ENCODE measurements at regions not wholly inside any gene's neighbourhood (a gene's known extent, or its start where the extent isn't known, plus 50 kb on each side); places are given as distances from the start of the nearest gene placed in this dataset.

- Histone ChIP-seq H3K27ac (ENCODE audit: low read depth, low read length) (no peak overlapping the region), H2BK5ac (ENCODE audit: low read length) (no peak overlapping the region), H3K4me2 (ENCODE audit: low read length) (no peak overlapping the region), H3K79me2 (ENCODE audit: control insufficient read depth, insufficient read depth, low read length) (no peaks in the 10 kb centered on the region), H2BK120ac (ENCODE audit: low read depth, low read length) (no peak overlapping the region), H3K56ac (ENCODE audit: low read length) (no peak overlapping the region), H3K79me1 (ENCODE audit: low read length) (no peaks in the 10 kb centered on the region), H3K4me1 (ENCODE audit: control insufficient read depth, low read depth, low read length) (no peaks in the 10 kb centered on the region), H3K4ac (ENCODE audit: low read depth, low read length) (no peak overlapping the region), H4K8ac (ENCODE audit: low read depth, low read length) (no peak overlapping the region), H4K5ac (ENCODE audit: low read length) (no peak overlapping the region), H3K9ac (ENCODE audit: low read length) (no peak overlapping the region), H3K27me3 (ENCODE audit: insufficient read depth, low read length, poor library complexity) (no peaks in the 10 kb centered on the region), H3K36me3 (ENCODE audit: control insufficient read depth, insufficient read depth, low read length) (no peaks in the 10 kb centered on the region), H3K23ac (ENCODE audit: low read length) (no peak overlapping the region), H3K18ac (ENCODE audit: low read length) (no peak overlapping the region), H2BK15ac (replicated peaks; ENCODE audit: low read depth) (no peak overlapping the region), H3K4me3 (ENCODE audit: low read length) (no peak overlapping the region), H2AK5ac (ENCODE audit: low read length) (no peak overlapping the region)
- DNase-seq: no peak
- WGBS (ENCODE audit: extremely low coverage, insufficient coverage, low lambda C conversion rate): no CpG with 5 or more reads among the region's 3 CpGs
These were observed 261.6 kb upstream of the SORL1-AS1 start for GRCh38 chr11:121714351-121714750.

- no peak overlapping the region for H3K4ac ChIP-seq (ENCODE audit: low read depth, low read length)
- H3K4me3 ChIP-seq (ENCODE audit: low read length): no peak overlapping the region
- no peak overlapping the region for H4K5ac ChIP-seq (ENCODE audit: low read length)
- no peaks in the 10 kb centered on the region for H3K36me3 ChIP-seq (ENCODE audit: control insufficient read depth, insufficient read depth, low read length)
- no peak overlapping the region for H4K8ac ChIP-seq (ENCODE audit: low read depth, low read length)
- no peak overlapping the region for H2BK15ac ChIP-seq (replicated peaks; ENCODE audit: low read depth)
- no peak overlapping the region for H3K9ac ChIP-seq (ENCODE audit: low read length)
- H3K23ac ChIP-seq (ENCODE audit: low read length): no peak overlapping the region
- H3K27ac ChIP-seq (ENCODE audit: low read depth, low read length): no peak overlapping the region
- no peak overlapping the region for H2BK5ac ChIP-seq (ENCODE audit: low read length)
- WGBS (ENCODE audit: extremely low coverage, insufficient coverage, low lambda C conversion rate): no CpG with 5 or more reads among the region's 1 CpG
- no peak overlapping the region for H2AK5ac ChIP-seq (ENCODE audit: low read length)
- H3K27me3 ChIP-seq (ENCODE audit: insufficient read depth, low read length, poor library complexity): no peaks in the 10 kb centered on the region
- no peak overlapping the region for H3K56ac ChIP-seq (ENCODE audit: low read length)
- H3K79me2 ChIP-seq (ENCODE audit: control insufficient read depth, insufficient read depth, low read length): no peaks in the 10 kb centered on the region
- no peak overlapping the region for H3K18ac ChIP-seq (ENCODE audit: low read length)
- no peaks in the 10 kb centered on the region for H3K4me1 ChIP-seq (ENCODE audit: control insufficient read depth, low read depth, low read length)
- no peaks in the 10 kb centered on the region for H3K79me1 ChIP-seq (ENCODE audit: low read length)
- H2BK120ac ChIP-seq (ENCODE audit: low read depth, low read length): no peak overlapping the region
- DNase-seq: peak; percentile 10
- H3K4me2 ChIP-seq (ENCODE audit: low read length): no peak overlapping the region
These were observed 259.2 kb upstream of the SORL1-AS1 start for GRCh38 chr11:121711939-121712338.

- no peak overlapping the region for H3K23ac ChIP-seq (ENCODE audit: low read length)
- no peak for DNase-seq
- no peak overlapping the region for H4K8ac ChIP-seq (ENCODE audit: low read depth, low read length)
- H3K4me3 ChIP-seq (ENCODE audit: low read length): no peak overlapping the region
- no peak overlapping the region for H3K27ac ChIP-seq (ENCODE audit: low read depth, low read length)
- H2BK15ac ChIP-seq (replicated peaks; ENCODE audit: low read depth): no peak overlapping the region
- no peak overlapping the region for H2BK5ac ChIP-seq (ENCODE audit: low read length)
- H3K18ac ChIP-seq (ENCODE audit: low read length): no peak overlapping the region
- H2BK120ac ChIP-seq (ENCODE audit: low read depth, low read length): no peak overlapping the region
- no peak overlapping the region for H4K5ac ChIP-seq (ENCODE audit: low read length)
- H3K56ac ChIP-seq (ENCODE audit: low read length): no peak overlapping the region
- no peaks in the 10 kb centered on the region for H3K4me1 ChIP-seq (ENCODE audit: control insufficient read depth, low read depth, low read length)
- WGBS (ENCODE audit: extremely low coverage, insufficient coverage, low lambda C conversion rate): no CpG with 5 or more reads among the region's 2 CpGs
- H2AK5ac ChIP-seq (ENCODE audit: low read length): no peak overlapping the region
- H3K79me2 ChIP-seq (ENCODE audit: control insufficient read depth, insufficient read depth, low read length): no peaks in the 10 kb centered on the region
- no peak overlapping the region for H3K4me2 ChIP-seq (ENCODE audit: low read length)
- no peak overlapping the region for H3K4ac ChIP-seq (ENCODE audit: low read depth, low read length)
- no peak overlapping the region for H3K9ac ChIP-seq (ENCODE audit: low read length)
- H3K36me3 ChIP-seq (ENCODE audit: control insufficient read depth, insufficient read depth, low read length): no peaks in the 10 kb centered on the region
- no peaks in the 10 kb centered on the region for H3K27me3 ChIP-seq (ENCODE audit: insufficient read depth, low read length, poor library complexity)
- no peaks in the 10 kb centered on the region for H3K79me1 ChIP-seq (ENCODE audit: low read length)
These were observed 258.5 kb upstream of the SORL1-AS1 start for GRCh38 chr11:121711236-121711635.

- H2BK120ac ChIP-seq (ENCODE audit: low read depth, low read length): no peak overlapping the region
- no peak overlapping the region for H3K4me2 ChIP-seq (ENCODE audit: low read length)
- no peak overlapping the region for H4K5ac ChIP-seq (ENCODE audit: low read length)
- H3K79me2 ChIP-seq (ENCODE audit: control insufficient read depth, insufficient read depth, low read length): no peaks in the 10 kb centered on the region
- H3K4me1 ChIP-seq (ENCODE audit: control insufficient read depth, low read depth, low read length): no peaks in the 10 kb centered on the region
- no peak overlapping the region for H2BK15ac ChIP-seq (replicated peaks; ENCODE audit: low read depth)
- H3K36me3 ChIP-seq (ENCODE audit: control insufficient read depth, insufficient read depth, low read length): no peaks in the 10 kb centered on the region
- no peak for DNase-seq
- H3K9ac ChIP-seq (ENCODE audit: low read length): no peak overlapping the region
- H3K27ac ChIP-seq (ENCODE audit: low read depth, low read length): no peak overlapping the region
- no peak overlapping the region for H3K4me3 ChIP-seq (ENCODE audit: low read length)
- no peak overlapping the region for H3K18ac ChIP-seq (ENCODE audit: low read length)
- WGBS (ENCODE audit: extremely low coverage, insufficient coverage, low lambda C conversion rate): no CpG with 5 or more reads among the region's 1 CpG
- H3K56ac ChIP-seq (ENCODE audit: low read length): no peak overlapping the region
- H3K4ac ChIP-seq (ENCODE audit: low read depth, low read length): no peak overlapping the region
- no peaks in the 10 kb centered on the region for H3K79me1 ChIP-seq (ENCODE audit: low read length)
- no peaks in the 10 kb centered on the region for H3K27me3 ChIP-seq (ENCODE audit: insufficient read depth, low read length, poor library complexity)
- no peak overlapping the region for H3K23ac ChIP-seq (ENCODE audit: low read length)
- H2BK5ac ChIP-seq (ENCODE audit: low read length): no peak overlapping the region
- no peak overlapping the region for H2AK5ac ChIP-seq (ENCODE audit: low read length)
- H4K8ac ChIP-seq (ENCODE audit: low read depth, low read length): no peak overlapping the region
These were observed 254.2 kb upstream of the SORL1-AS1 start for GRCh38 chr11:121706884-121707420.

GRCh38 chr11:121703201-121703600 lies 250.4 kb upstream of the SORL1-AS1 start:
- no peak for DNase-seq
- H4K8ac ChIP-seq (ENCODE audit: low read depth, low read length): no peak overlapping the region
- no peak overlapping the region for H3K4me2 ChIP-seq (ENCODE audit: low read length)
- H2BK120ac ChIP-seq (ENCODE audit: low read depth, low read length): no peak overlapping the region
- H2BK15ac ChIP-seq (replicated peaks; ENCODE audit: low read depth): no peak overlapping the region
- no CpG with 5 or more reads among the region's 2 CpGs for WGBS (ENCODE audit: extremely low coverage, insufficient coverage, low lambda C conversion rate)
- no peaks in the 10 kb centered on the region for H3K4me1 ChIP-seq (ENCODE audit: control insufficient read depth, low read depth, low read length)
- H3K23ac ChIP-seq (ENCODE audit: low read length): no peak overlapping the region
- H3K27ac ChIP-seq (ENCODE audit: low read depth, low read length): no peak overlapping the region
- no peak overlapping the region for H2AK5ac ChIP-seq (ENCODE audit: low read length)
- no peak overlapping the region for H3K9ac ChIP-seq (ENCODE audit: low read length)
- no peak overlapping the region for H2BK5ac ChIP-seq (ENCODE audit: low read length)
- H4K5ac ChIP-seq (ENCODE audit: low read length): no peak overlapping the region
- no peak overlapping the region for H3K18ac ChIP-seq (ENCODE audit: low read length)
- H3K27me3 ChIP-seq (ENCODE audit: insufficient read depth, low read length, poor library complexity): no peaks in the 10 kb centered on the region
- H3K36me3 ChIP-seq (ENCODE audit: control insufficient read depth, insufficient read depth, low read length): no peaks in the 10 kb centered on the region
- no peak overlapping the region for H3K4ac ChIP-seq (ENCODE audit: low read depth, low read length)
- no peaks in the 10 kb centered on the region for H3K79me2 ChIP-seq (ENCODE audit: control insufficient read depth, insufficient read depth, low read length)
- no peaks in the 10 kb centered on the region for H3K79me1 ChIP-seq (ENCODE audit: low read length)
- H3K56ac ChIP-seq (ENCODE audit: low read length): no peak overlapping the region
- H3K4me3 ChIP-seq (ENCODE audit: low read length): no peak overlapping the region

GRCh38 chr11:121700968-121701367 lies 248.2 kb upstream of the SORL1-AS1 start:
- H4K5ac ChIP-seq (ENCODE audit: low read length): no peak overlapping the region
- H3K4ac ChIP-seq (ENCODE audit: low read depth, low read length): no peak overlapping the region
- H3K79me1 ChIP-seq (ENCODE audit: low read length): no peaks in the 10 kb centered on the region
- H3K18ac ChIP-seq (ENCODE audit: low read length): no peak overlapping the region
- no peak overlapping the region for H3K56ac ChIP-seq (ENCODE audit: low read length)
- no peak overlapping the region for H3K4me3 ChIP-seq (ENCODE audit: low read length)
- no peaks in the 10 kb centered on the region for H3K4me1 ChIP-seq (ENCODE audit: control insufficient read depth, low read depth, low read length)
- no CpG with 5 or more reads among the region's 4 CpGs for WGBS (ENCODE audit: extremely low coverage, insufficient coverage, low lambda C conversion rate)
- no peak overlapping the region for H3K23ac ChIP-seq (ENCODE audit: low read length)
- H3K36me3 ChIP-seq (ENCODE audit: control insufficient read depth, insufficient read depth, low read length): no peaks in the 10 kb centered on the region
- no peak overlapping the region for H4K8ac ChIP-seq (ENCODE audit: low read depth, low read length)
- H3K79me2 ChIP-seq (ENCODE audit: control insufficient read depth, insufficient read depth, low read length): no peaks in the 10 kb centered on the region
- DNase-seq: no peak
- no peak overlapping the region for H2BK5ac ChIP-seq (ENCODE audit: low read length)
- H3K27me3 ChIP-seq (ENCODE audit: insufficient read depth, low read length, poor library complexity): no peaks in the 10 kb centered on the region
- H3K4me2 ChIP-seq (ENCODE audit: low read length): no peak overlapping the region
- H3K9ac ChIP-seq (ENCODE audit: low read length): no peak overlapping the region
- H3K27ac ChIP-seq (ENCODE audit: low read depth, low read length): no peak overlapping the region
- no peak overlapping the region for H2BK120ac ChIP-seq (ENCODE audit: low read depth, low read length)
- H2BK15ac ChIP-seq (replicated peaks; ENCODE audit: low read depth): no peak overlapping the region
- no peak overlapping the region for H2AK5ac ChIP-seq (ENCODE audit: low read length)
